ENCODE measurements at regions not wholly inside any gene's neighbourhood (a gene's known extent, or its start where the extent isn't known, plus 50 kb on each side); places are given as distances from the start of the nearest gene placed in this dataset.

DNA sequence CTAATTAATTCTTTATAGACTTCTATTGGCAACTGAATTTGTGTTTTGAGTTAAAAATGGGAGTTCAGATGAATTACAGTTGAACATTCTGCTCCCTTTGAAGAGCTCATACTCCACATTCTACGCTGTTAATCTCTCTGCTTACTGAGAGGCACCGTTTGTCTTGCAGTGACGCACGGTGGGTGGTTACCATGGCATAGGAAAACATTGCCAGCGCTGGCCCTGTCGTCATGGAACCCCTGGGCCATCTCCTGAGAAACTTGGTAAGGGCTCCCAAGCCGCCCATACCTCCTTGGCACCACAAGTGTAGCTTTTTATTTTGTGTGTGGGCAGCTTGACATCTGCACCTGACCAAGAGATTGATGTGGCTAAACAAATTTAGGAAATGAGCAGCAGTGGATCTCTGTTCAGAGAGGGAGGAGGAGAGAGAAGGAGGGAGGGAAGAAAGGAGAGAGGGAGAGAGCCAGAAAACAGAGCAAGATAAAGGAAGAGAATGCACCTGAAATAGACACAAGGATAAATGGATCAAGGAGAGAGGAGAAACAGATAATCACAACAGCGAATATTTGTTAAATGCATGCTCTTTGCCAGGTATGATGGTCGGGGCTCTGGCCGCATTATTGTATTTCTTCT lies 398.5 kb downstream of the HAPSTR1 start:
- TF ChIP-seq GATA2 (IDR thresholded peaks at IDR 0.05; ENCODE audit: low read depth, low read length) (no peak), GATA3 (IDR thresholded peaks at IDR 0.05; ENCODE audit: low read depth, low read length) (no peak)

DNA sequence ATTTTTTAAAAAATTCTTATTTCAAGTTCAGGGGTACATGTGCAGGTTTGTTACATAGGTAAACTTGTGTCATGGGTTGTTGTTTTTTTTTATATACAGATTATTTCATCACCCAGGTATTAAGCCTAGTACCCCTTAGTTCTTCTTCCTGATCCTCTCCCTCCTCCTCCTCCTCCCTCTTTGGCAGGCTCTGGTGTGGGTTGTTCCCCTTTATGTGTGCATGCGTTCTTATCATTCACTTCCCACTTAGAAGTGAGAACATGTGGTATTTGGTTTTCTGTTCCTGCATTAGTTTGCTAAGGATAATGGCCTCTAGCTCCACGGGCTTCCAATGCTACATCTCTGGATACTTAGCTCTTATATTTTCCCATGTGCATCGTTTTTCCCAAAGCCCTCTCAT lies 404.4 kb downstream of the HAPSTR1 start:
- no peak for TF ChIP-seq GATA3 (IDR thresholded peaks at IDR 0.05; ENCODE audit: low read depth, low read length)
- no peak for TF ChIP-seq GATA2 (IDR thresholded peaks at IDR 0.05; ENCODE audit: low read depth, low read length)

DNA sequence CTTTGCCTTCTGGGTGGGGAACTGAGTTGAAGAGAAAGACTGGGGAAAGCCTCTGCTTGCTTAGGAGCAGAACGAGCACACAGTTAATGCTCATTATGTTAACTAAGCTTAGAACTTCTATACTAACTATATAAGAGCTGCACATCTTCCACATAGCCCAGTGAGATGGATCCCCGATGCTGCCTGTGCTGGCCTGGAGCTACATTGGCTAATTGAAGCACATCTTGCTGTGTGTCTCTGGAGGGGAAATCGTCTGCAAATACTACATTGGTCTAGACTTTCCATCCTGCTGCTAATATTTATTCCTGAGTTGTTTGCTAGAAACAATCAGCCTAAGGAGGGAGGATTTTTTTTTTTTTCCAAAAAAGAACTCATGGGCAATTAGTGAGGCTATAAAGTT lies 406.3 kb downstream of the HAPSTR1 start:
- TF ChIP-seq GATA3 (IDR thresholded peaks at IDR 0.05; ENCODE audit: low read depth, low read length) (no peak), GATA2 (IDR thresholded peaks at IDR 0.05; ENCODE audit: low read depth, low read length) (no peak)

DNA sequence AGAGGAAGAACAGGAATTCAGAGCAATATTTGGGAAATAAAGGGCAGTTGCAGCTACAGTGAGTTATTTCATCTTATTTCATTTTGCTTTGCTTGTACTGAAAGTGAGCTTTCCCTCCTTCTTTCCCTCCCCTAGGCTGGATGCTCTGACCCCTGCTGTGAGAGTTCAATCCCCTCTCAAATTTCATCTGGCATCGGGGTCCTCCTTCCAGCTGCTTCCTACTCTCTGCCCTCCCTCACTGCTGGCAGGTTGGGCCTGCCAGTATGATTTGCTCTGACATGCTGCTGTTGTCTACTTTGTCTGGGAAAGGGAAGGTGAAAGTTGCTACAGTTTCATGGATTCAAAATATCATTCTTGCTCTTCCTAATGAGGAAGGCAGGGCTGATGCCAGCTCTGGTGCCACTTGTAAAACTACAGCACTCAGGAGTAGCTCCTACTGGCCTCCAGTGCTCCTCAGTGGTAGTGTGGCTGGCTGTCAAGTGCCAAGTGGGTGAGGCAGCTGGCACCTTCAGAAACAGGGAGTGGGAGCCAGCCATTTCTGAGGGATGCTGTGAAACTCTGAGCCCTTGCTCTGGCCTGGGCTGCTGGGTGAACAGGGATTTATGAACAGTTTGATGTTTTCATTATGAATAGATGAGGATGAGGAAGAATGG lies 408.6 kb downstream of the HAPSTR1 start:
- no peak for TF ChIP-seq GATA2 (IDR thresholded peaks at IDR 0.05; ENCODE audit: low read depth, low read length)
- TF ChIP-seq GATA3 (IDR thresholded peaks at IDR 0.05; ENCODE audit: low read depth, low read length): no peak

DNA sequence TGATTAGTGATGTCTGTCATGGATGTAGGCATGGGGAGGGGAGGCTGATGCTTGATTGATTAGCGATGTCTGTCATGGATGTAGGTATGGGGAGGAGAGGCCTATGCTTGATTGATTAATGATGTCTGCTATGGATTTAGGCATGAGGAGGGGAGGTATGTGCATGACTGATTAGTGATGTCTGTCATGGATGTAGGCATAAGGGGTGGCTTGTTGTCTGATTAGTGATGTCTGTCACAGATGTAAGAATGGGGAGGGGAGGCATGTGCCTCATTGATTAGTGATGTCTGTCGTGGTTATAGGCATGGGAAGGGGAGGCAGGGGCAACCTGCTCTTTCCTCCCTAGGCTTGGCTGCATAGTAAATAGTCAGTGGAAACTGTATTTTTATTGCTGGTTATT lies 409.4 kb downstream of the HAPSTR1 start:
- TF ChIP-seq GATA3 (IDR thresholded peaks at IDR 0.05; ENCODE audit: low read depth, low read length): no peak
- TF ChIP-seq GATA2 (IDR thresholded peaks at IDR 0.05; ENCODE audit: low read depth, low read length): no peak

DNA sequence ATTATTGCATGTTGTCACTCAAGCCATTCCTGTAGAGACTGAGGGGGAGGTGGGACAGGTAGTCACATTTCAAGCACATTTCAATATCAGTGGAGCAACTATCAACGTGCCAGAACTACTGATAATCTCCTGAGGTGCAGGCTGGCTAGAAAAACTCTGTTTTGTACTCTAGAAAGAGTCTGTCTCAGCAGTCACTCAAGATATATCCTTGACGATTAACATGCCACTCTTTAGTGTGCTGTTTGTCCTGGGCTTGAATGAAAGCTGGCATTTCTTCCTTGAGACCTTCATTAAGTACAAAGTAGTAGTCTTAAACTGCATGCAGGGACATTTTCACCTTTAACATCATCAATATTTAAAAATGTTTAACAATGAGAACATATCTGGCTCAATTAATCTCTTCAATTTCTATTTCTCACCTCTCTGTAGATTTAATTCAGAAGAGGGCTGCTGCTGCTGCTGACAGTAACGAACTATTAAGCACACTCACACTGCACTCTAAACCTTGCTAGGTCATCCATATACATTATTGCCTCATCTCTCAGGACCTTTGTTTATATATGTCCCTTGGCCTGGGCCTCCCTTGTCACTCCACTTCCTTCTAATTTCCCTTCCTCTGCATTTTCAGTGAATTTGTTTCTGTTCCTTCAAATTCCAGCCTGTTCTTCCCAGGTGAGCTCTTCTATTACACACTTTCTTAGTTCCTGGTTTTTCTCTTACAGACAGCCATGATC lies 412.0 kb downstream of the HAPSTR1 start:
- TF ChIP-seq GATA3 (IDR thresholded peaks at IDR 0.05; ENCODE audit: low read depth, low read length): no peak
- TF ChIP-seq GATA2 (IDR thresholded peaks at IDR 0.05; ENCODE audit: low read depth, low read length): no peak

DNA sequence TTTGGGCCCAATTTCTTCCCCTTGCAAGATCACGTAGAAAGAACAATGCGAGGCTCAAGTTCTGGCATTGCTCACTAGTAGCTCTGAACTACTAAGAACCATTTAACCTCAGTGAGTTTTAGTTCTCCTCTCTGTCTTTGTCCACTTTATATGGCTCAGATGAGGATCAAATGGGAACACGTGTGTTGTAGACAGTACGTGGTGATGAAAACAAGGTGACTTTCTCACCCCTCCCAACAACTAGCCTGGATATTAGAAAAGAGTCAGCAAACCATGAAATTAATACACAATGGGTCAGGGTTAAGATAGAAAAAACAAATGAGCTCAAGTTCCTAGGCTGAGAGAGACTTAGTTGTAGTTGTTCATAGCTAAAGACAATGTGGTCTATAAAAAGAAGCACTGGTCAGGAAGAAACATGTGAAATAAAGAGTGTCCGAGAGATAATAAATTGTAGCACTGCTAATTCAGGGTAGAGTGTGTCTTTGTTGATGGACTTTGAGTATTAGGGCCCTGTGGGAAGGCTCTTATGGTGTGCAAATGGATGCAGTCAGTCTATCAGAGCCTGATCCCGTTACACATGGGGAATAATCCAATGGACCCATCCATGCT lies 417.0 kb downstream of the HAPSTR1 start:
- TF ChIP-seq GATA2 (IDR thresholded peaks at IDR 0.05; ENCODE audit: low read depth, low read length): no peak
- no peak for TF ChIP-seq GATA3 (IDR thresholded peaks at IDR 0.05; ENCODE audit: low read depth, low read length)

DNA sequence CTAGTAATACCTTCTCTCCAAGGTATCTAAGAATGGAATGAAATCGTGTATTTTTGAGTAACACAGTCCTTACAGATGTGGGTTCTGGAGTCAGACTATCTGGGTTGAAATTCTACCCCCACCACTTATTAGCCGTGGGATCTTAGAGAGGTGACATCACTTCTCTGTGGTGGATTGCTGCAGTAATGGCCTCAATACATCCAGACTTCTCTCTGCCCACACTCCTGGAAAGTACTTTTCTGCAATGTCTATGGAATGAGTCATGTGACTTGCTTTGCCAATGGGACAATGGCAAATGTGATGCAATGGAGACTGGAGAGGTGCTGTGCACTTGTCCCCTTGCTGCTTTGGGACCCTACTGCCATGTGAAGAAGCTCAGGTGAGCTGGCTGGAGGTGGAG lies 418.2 kb downstream of the HAPSTR1 start:
- TF ChIP-seq GATA2 (IDR thresholded peaks at IDR 0.05; ENCODE audit: low read depth, low read length) (no peak), GATA3 (IDR thresholded peaks at IDR 0.05; ENCODE audit: low read depth, low read length) (no peak)

DNA sequence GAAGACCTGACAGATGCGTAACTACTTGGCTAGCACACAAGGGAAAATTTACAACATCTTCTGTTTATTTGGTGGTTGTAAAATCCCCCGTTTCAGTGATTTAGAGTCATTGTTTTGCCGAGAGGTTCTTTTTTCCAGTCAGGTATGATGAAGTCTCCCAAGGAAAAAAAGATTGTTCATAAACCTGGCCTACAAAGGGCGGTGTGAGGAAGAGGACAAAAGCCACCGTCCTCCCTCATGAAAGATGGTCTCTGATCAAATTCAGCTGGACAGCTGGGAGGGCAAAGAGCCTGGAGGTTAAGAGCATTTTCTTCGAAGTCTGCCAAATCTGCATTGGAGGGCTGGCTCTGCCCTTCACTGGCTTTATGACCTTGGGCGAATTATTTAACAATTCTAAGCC lies 419.9 kb downstream of the HAPSTR1 start:
- TF ChIP-seq GATA2 (IDR thresholded peaks at IDR 0.05; ENCODE audit: low read depth, low read length): no peak
- no peak for TF ChIP-seq GATA3 (IDR thresholded peaks at IDR 0.05; ENCODE audit: low read depth, low read length)

DNA sequence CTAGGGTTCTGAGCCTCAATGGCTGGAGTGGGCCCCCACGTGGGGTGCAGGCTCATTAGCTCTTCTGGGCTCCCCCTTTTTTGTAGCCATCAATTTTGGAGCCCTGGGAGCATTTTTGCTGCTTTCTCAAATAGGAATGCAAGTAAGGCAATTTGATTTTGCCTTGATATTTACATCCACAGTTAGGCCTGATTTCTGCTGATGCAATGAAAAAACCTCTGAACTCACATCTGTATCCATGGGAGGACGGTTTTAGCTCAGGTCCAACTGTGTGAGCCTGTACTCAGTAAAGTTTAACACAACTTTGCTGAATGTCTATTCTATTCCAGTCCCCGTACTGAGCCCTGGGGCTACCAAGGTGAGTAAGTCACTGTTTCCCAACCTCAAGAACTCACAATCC lies 425.0 kb downstream of the HAPSTR1 start:
- TF ChIP-seq GATA2 (IDR thresholded peaks at IDR 0.05; ENCODE audit: low read depth, low read length) (no peak), GATA3 (IDR thresholded peaks at IDR 0.05; ENCODE audit: low read depth, low read length) (no peak)

DNA sequence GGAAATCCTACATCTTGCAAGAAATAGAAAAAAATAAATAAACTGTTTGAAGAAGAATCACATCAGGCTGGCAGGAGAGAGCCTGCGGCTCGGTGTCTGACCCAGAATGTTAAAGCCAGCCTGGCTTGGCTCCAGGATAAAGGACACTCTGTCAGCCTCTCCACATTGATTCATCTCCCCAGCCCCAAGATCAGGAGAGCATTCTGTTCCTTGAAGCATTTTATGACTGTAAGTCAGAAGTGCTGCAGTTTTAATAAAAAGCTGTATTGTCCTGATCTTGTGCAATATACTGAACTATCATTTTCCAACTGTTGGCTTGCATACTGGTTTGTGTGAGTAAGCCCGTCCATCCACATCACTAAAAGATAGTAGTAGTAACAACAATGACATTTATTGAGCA lies 426.6 kb downstream of the HAPSTR1 start:
- TF ChIP-seq GATA2 (IDR thresholded peaks at IDR 0.05; ENCODE audit: low read depth, low read length) (no peak), GATA3 (IDR thresholded peaks at IDR 0.05; ENCODE audit: low read depth, low read length) (no peak)

DNA sequence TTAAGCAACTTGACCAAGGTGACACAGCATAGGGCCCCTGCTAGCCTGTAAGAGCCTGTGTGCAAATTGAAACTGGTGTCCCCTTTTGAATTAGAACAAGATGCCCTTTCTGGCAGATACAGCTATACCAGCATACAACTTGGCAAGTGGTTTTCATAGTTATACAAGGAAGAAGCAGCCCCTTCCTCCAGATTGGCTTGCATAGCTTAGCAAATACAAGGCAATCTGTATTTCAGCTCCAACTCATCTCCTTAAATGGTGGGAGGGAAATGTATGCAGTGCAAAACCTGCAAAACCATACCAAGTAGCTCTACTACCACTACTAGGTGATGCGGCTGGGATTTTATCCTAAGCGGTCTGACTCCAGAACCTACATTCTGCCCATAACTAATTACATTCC lies 427.1 kb downstream of the HAPSTR1 start:
- TF ChIP-seq GATA3 (IDR thresholded peaks at IDR 0.05; ENCODE audit: low read depth, low read length) (no peak), GATA2 (IDR thresholded peaks at IDR 0.05; ENCODE audit: low read depth, low read length) (no peak)

DNA sequence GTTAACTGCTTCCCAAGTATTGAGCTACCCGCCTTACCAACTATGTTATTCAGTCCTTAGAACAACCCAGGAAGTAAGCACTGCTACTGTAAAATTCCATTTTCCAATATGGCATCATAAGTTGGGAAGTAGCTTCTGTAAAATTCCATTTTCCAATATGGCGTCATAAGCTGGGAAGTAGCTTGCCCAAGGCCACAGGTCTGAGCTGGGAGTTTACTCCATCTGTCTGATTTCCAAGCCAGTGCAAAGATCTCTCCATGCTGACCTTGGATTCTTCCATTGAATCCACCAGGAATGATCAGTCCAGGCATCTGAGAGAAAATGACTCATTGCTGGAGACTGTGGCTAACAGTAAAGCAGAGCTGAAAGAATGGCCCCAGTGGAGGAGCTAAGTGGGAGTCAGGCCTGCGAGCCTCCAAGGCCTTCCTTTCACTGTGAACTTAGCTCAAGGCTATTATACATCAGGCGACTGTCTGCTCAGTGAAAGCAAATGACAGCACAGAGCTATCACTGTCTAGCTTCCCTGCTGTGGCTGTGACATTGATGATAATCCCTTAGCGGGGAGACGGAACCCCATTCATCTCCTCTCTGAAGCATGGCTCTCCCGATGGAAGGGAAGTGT lies 430.4 kb downstream of the HAPSTR1 start:
- TF ChIP-seq GATA3 (IDR thresholded peaks at IDR 0.05; ENCODE audit: low read depth, low read length) (no peak), GATA2 (IDR thresholded peaks at IDR 0.05; ENCODE audit: low read depth, low read length) (no peak)

DNA sequence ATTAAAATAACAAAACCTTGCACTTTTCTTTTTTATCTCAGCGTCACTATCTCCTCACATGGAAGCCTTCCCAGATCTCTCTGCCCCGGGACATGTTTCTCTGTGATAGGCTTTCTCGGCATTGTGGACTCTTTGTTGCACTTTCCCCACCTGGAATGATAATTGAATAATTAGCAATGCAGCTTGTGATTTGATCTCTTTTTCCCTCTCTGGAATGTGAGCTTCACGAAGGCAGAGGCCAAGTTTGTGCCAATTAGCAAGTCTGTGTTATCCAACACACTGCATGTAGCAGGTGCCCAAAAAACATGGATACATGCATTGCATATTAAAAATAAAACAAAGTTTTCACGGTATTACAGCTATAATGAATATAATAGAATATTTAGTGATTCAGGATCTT lies 431.2 kb downstream of the HAPSTR1 start:
- TF ChIP-seq GATA3 (IDR thresholded peaks at IDR 0.05; ENCODE audit: low read depth, low read length) (no peak), GATA2 (IDR thresholded peaks at IDR 0.05; ENCODE audit: low read depth, low read length) (no peak)

Measured in SH-SY5Y (cell line).